Liver (tissue), 3 donors: ENCODE measurements at regions not wholly inside any gene's neighbourhood (a gene's known extent, or its start where the extent isn't known, plus 50 kb on each side); places are given as distances from the start of the nearest gene placed in this dataset.

Experiments
- CTCF ChIP-seq: fragments of 150-350 bp; IDR thresholded peaks from 2 replicates; pipeline ENCODE4 v1.5.1; 2017; ENCODE audit warnings: improper control_type of control experiment, low read depth, low read length; ENCODE audit not compliant: missing input control
- HNF4A ChIP-seq, 2 donors: conservative IDR thresholded peaks; 2 replicates each; pipeline ENCODE4 v1.6.1; 2016; ENCODE audit warnings: antibody characterized with exemption in 2 of 2, mild to moderate bottlenecking in 2 of 2
- JUND ChIP-seq, 2 donors: IDR thresholded peaks; 2 replicates each; pipeline ENCODE4 v1.6.1; 2016; ENCODE audit warnings: antibody characterized with exemption in 2 of 2
- NR2F2 ChIP-seq: IDR thresholded peaks from 2 replicates; pipeline ENCODE4 v1.6.1; 2016; ENCODE audit warnings: antibody characterized with exemption
- SP1 ChIP-seq: IDR thresholded peaks from 2 replicates; pipeline ENCODE4 v1.6.1; 2018; ENCODE audit warnings: antibody characterized with exemption, mild to moderate bottlenecking
- donor health status: healthy.
- donor health status: healthy.

- no peak for TF ChIP-seq CTCF
- no peak for TF ChIP-seq JUND (IDR thresholded peaks at IDR 0.05)
- TF ChIP-seq NR2F2: no peak
- no peak for TF ChIP-seq SP1
- no peak for TF ChIP-seq HNF4A (conservative IDR thresholded peaks at IDR 0.05)
Measured at GRCh38 chr20:55291261-55291660, 714.1 kb downstream of the CBLN4 start.
